ENCODE measurements at regions not wholly inside any gene's neighbourhood (a gene's known extent, or its start where the extent isn't known, plus 50 kb on each side); places are given as distances from the start of the nearest gene placed in this dataset.
"Not testable (repeated sequence)": the region's sequence is repeated elsewhere in the genome, so short reads cannot be mapped to it uniquely, and the experiment has no call there.

DNA sequence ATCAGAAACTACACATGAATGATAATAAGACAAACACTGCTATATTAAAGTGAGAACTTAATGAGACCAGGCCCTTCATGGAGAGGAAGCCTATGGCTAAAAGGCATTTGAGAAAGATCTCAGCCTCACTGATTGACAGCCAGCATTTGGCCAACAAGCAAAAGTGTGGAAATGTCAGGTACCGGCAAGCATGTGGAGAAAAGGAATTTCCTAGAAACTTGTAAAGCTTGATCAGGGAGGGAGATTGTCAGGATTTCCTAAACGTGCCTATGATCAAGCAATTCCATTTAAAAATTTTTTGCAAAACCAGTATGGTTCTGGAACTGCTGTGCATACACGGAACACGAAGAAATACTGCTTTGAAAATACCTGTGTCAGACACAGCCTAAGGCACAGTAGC is 220.3 kb upstream of the ATP10A start:
- no peak for DNase-seq (ENCODE audit: low spot score)
- no peak for FAIRE-seq

DNA sequence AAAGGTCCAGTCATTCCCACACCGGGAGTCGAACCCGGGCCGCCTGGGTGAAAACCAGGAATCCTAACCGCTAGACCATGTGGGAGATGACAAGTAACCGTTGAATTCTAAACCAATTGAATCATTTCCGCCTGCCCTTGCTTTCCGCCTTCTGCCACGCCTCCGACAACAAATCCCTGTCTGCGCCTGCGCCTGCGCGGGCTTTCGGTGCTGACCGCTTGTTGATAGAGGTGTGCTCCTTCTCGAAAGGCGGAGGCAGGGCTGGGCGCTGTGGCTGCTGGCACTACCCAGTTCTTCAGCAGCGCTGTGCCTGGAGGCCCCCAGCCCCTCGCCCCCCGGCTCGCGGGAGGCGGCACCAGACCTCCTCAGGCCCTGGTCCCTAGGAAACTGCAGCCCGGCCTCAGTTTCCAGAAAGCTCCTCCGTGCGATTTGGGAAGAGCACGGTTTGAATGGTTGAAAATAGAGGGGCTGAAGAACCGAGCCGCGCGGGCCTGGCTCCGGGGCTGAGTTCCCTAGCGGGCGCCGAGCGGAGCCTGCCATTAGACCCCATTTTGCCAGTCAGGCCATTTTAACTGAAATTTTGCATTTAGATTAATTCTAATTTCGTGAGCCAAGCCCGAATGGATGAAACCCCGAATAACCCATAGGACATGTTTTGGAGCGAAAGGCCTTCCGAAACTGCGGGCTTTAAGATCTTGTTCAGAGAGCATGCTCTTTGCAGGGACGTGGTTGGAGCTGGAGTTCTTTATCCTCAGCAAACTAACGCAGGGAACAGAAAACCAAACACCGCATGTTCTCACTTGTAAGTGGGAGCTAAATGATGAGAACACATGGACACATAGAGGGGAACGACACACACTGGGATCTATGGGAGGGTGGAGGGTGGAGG is 219.3 kb upstream of the ATP10A start:
- FAIRE-seq = peak; percentile 96

DNA sequence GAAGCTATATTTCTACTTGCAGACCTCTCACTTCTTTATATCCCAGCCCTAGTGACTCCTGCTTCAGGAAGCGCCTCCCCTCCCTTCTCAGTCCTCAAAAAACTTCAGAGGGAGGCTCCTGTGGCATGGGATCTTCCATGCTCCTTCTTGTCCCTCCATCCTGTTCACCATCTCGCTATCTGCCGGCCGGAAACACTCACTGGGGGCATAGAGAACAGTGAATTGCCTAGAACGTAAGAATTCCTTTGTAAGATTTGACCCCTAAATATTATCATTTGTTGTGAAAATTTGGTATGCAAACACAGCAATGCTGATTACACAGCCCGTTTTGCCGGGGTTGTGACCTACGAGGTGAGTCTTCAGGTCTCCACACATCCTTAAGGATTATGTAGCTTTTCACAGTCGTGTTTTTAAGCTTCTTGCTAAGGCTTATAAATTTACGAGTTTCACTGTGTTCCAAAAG is 218.7 kb upstream of the ATP10A start:
- DNase-seq (ENCODE audit: low spot score) (peak; percentile 39), FAIRE-seq (no peak)

More for the DNA sequence above, 219.3 kb upstream of the ATP10A start:
- DNase-seq (ENCODE audit: low spot score) = peak; percentile 97

DNA sequence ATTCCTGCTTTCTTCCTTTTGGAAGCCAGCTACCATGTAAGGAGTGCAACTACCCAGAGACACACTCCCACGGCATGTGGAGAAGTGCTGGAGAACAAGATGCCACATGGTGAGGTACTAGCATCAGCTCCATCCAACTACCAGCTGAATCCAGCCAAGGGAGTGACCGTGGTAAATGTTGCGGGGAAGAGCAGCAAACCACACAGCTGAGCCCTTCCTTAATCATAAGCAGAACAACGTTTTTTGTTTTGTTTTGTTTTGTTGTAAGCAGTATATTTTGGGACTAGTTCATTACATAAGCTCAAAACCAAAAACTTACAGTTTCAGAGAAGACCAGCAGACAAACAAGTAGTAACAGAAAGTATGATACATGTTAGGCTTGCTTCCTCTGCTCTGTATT is 212.6 kb upstream of the ATP10A start:
- DNase-seq (ENCODE audit: low spot score) (no peak), FAIRE-seq (no peak)

DNA sequence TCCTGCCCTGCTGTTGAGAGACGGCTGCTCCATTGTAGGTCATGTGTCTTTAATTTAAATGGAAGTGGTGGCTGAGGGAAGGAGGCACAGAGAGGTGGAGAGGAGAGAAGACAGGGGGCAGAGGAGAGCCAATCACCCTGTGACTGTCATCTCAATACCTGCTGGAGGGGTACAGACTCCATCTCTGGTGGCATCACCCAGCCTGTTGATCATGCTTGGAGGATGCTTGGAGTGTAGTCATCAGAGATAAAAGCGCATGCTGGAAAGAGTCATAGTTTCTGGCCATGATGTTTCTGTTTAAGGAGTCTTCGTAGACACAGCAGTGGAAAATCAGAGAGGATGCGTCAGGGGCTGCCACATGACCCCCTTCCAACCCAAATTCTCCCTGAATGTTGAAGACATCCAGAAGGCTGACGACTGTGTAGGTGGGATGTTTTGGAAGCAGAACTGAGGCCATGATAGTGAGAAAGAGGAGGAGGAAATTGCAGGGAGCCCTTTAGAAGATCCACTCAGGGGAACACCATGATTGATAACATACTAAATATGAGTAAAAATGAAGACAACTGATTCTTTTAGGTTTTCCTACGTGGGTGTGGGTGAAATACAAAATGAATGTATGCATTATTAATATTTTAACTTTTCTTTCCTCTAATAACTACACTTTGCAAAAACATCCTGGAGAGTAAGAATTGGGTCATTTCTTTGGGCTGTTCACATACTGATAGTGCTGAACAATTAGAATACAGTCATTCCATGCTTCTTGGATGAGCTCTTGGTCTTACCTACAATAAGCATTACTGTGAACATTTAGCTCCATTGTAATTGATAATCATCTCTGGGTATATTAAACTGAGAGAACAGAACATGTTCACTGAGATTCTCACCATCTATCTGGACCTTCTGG is 210.6 kb upstream of the ATP10A start:
- DNase-seq (ENCODE audit: low spot score) (no peak), FAIRE-seq (no peak)

DNA sequence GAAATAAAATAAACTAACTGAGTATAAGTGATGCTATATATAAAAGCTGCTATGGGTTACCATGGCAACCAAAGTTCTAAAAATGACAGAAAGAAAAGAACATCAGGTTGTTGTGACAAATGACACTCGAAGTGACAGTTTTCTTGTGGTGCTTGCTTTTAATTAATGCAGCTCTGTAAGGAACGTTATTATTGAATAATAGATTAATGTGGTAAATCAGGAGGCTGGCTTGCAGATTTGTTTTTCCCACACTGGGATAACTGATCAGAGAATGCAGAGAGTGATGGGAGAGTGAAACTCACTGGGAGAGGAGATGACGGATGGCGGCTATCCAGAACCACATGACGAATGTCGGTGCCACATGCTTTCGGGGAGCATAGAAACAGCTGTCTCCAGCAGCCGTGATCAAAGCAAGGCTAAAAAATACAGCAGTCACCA is 207.0 kb upstream of the ATP10A start:
- DNase-seq (ENCODE audit: low spot score) = no peak
- no peak for FAIRE-seq

DNA sequence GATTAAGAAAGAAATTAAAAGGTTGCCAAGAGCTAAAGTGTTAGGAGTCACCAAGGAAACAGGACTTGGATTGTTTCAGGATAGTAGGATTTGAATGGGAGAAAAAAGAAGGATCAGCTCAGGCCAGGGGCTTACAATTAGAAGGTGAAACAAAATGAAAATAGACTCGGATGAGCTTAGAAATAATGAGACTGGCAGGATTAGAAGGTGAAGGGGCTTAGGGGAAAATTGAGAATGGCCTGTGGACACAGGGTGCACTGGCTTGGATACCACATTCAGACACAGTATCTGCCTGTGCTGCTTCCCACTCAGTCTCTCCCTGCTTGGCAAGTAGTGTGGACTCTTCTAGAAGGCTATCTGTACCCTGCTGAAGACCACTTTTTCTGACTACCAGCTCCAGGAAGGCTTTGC is 206.1 kb upstream of the ATP10A start:
- FAIRE-seq = no peak

DNA sequence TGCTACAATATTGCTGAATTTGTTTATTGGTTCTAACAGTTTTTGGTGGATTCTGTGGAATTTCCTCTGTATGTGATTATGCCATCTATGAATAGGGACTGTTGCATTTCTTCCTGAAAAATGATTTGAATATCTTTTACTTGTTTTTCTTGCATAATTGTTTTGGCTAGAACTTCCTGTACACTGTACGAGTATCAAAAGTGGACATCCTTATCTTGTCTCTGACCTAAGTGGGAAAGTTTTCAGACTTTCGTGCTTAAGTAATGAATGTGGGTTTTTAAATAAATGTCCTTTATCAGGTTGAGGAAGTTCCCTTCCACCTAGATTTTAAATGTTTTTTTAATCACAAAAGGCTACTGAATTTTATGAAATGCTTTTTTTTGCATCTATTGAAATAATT is 203.8 kb upstream of the ATP10A start:
- FAIRE-seq (no peak), DNase-seq (ENCODE audit: low spot score) (no peak)

More for the DNA sequence above, 206.1 kb upstream of the ATP10A start:
- DNase-seq (ENCODE audit: low spot score) = no peak

DNA sequence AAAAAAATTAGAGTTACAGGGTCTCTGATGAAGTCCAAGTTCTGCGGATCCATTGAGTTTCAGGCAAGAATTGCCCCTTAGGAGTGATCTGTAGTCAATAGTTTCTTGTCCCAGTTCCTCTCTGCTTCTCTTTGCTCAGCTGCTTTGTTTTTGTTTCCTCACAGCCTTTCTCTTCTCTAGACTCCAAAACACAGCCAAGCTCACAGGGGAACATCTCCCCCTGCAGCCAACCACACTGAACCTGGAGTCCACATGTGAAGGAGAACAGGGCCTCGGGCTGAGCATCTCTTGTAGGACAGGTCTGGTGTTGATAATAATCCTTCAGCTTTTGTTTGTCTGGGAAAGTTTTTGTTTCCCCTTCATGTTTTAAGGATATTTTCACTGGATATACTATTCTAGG is 202.6 kb upstream of the ATP10A start:
- no peak for DNase-seq (ENCODE audit: low spot score)
- no peak for FAIRE-seq

DNA sequence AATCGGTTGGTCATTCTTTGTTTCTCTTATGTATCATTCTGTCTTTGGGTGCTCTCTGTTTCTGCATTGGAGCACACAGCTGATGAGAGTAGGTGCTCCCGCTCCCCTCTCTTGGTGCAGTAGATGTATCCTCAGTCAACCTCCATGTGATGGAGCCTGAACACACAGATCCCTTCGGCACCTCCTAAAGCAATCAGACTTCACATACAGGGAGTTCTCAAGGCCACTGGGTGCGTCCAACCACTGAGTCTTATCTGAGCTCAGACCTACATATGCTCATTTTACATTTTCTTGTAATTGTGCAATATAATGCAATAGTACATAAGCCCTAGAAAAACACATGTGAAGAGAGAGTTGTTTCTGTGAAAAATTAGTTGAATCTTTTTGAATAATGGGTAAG is 198.1 kb upstream of the ATP10A start:
- no peak for FAIRE-seq
- no peak for DNase-seq (ENCODE audit: low spot score)

DNA sequence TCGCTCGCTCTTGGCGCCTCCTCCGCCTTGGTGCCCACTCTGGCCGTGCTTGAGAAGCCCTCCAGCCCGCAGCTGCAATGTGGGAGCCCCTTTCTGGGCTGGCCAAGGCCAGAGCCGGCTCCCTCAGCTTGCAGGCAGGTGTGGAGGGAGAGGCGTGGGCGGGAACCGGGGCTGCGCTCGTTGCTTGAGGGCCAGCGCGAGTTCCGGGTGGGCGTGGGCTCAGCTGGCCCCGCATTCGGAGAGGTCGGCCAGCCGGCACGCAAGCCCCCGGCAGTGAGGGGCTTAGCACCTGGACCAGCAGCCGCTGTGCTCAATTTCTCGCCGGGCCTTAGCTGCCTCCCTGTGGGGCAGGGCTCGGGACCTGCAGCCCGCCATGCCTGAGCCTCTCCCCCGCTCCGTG is 193.6 kb upstream of the ATP10A start:
- FAIRE-seq; DNase-seq (ENCODE audit: low spot score): not testable (repeated sequence)

DNA sequence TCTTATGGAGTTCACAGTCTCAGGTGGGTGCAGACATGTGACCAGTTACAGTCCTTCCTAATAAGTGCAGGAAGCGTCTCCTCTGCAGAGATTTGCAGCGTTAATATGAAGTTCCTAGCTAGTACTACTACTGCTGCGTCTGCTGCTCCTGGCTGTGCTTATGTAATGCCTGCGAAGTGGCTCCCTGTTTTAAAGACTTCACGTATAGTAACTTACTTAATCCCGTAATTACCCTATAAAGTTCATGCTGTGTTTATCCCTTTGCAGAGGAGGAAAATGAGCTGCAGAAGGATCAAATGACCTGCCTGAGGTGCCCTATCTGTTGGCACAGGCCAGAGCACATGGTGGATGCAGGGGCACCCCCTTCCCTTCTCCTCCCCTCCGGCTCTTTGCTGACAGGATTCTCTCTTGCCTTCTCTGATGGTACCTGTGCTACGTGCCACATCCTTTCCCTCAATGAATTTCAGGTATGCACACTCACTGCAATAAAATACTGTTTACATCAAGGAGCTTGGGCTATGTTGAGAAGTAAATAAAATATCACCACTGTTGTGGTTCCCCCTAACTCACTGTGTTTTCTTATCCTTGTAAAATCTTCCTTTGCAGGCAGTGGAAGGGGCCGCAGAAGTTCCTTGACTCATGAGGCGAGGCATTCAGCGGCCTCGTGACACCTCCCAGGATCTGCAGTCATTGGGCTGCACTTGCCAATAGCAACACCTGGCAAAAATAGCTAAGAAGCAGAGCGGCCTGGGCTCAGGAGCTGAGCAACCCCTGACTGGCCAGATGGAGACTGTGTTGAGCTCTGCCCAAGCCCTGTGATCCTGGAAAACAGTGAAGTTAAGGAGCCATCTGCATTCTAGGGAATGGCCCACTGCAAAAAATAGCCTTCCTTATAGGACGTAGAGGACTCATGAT is 188.9 kb upstream of the ATP10A start:
- FAIRE-seq = no peak

DNA sequence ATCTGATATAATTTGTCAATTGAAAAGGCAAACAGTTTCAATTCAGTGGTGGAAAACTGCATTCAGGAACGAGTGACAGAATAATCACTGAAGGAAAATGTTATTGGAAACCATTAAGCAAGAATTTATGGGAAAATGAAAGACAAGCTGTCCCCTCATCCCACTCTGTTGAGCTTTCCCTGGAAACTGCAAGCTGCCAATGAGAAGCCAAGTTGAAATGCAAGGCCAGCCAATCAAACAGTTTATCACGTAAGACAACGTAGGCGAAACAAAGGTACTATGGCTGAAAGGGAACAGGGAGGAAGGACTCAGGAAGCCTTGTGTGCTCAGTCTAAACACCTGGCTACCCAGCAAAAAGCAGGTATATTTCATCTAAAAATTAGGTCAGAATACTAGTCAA is 187.9 kb upstream of the ATP10A start:
- FAIRE-seq = no peak
- DNase-seq (ENCODE audit: low spot score) = no peak

More for the DNA sequence above, 188.9 kb upstream of the ATP10A start:
- no peak for DNase-seq (ENCODE audit: low spot score)

DNA sequence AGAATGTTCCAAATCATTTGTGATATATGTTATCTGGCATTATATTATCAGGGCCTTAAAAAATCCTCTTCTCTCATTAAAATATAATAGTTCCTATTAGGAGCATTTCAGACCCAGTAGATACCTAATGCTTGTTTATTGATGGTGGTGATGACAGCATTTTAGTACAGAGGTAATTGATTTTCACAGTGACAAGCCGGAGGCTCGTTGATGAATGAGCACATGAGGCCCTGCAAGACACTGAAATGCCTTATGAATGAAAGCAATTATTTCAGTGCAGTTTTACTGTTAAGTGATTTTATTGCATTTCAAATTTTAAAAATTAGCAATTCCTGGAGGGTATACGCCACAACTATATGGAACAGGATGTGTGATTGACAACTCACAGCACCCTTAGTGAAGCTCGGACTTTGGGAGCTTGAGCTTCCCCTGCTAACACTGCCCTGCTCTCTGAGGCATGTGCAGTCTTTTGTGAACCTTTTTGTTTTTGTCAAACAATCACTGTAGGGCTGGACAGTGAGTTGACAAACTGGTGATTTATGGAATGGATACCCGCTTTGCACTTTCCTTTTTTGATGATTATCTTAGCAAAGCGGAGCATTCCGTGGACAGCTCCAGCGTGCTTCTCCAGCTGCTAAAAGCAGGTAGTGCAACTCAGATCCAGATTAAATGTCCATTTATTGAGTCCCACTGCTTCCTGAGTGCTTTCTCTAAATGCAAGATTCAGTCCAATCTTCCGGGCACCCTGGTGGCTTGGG is 187.0 kb upstream of the ATP10A start:
- FAIRE-seq = no peak

DNA sequence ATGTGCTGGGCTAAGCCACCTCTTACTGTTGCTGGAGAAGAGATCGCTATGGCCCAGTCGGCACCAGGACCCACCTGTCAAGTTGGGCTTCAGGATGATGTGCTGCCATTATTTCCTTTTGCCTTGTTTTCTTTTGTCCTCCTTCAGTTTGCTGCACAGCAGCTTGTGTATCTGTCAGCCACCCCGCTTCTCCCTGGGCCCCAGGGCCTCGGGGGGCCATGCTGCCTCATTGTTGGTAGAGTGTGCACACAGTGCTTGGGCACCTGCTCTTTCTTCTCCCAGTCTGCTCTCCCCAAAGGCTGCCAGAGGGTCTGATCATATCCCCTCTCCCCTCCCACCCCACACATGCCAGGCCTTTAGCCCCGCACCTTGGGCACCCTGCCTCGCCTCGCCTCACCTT is 185.5 kb upstream of the ATP10A start:
- DNase-seq (ENCODE audit: low spot score) (no peak), FAIRE-seq (no peak)

More for the DNA sequence above, 187.0 kb upstream of the ATP10A start:
- DNase-seq (ENCODE audit: low spot score) = no peak

DNA sequence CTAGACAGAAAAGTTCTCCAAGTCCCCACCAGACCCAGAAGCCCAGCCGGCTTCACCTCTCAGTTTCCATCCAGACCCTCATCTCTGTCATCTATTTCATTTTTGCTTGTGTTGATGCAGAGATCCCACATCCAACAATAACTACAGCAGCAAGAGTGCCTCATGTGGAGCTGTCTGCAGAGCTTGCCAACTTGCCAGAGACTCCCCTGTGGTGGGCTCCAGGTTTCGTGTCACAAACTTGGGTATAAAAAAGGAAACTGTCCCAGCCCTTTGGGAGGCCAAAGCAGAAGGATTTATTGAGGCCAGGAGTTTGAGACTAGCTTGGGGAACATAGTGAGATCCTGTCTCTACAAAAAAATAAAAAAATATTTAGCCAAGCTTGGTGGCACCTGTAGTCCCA is 182.4 kb upstream of the ATP10A start:
- FAIRE-seq (no peak), DNase-seq (ENCODE audit: low spot score) (no peak)

DNA sequence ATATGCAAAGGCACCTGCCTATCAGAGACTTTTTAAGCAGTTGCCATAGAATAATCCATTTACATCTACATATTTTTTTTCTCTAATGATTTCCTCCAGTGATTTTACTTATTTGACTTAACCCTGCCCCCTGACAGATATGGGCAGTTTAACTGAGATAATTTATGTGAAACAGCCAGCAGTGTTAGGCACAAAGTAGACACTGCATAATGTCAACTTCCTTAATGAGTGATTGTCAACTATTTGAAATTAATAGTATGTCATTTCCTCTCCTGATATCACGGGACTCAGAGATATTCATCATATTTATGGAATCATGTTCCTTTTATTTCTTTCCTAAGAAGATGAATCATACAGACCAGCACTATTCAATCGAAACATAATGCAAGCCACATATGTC is 179.9 kb upstream of the ATP10A start:
- FAIRE-seq (no peak), DNase-seq (ENCODE audit: low spot score) (no peak)

DNA sequence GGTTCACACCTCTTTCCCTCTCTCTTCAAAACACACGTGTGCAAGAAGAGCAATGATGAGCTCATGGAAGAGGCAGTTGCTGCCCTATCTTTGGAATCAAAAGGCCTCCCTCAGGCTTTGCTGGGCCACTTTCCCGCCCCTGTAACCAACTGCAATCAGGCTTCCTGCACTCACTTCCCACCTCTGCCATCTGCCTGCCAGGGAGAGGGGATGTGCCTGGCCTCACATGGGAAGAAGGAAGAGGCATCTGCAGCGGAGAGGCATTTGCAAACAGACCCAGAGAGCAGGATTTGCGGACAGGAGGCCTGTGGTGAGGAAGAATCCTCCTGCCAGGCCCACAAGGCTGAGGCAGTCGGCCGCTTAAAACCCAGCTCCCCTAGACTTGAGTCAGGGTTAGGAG is 175.6 kb upstream of the ATP10A start:
- FAIRE-seq (no peak), DNase-seq (ENCODE audit: low spot score) (no peak)

DNA sequence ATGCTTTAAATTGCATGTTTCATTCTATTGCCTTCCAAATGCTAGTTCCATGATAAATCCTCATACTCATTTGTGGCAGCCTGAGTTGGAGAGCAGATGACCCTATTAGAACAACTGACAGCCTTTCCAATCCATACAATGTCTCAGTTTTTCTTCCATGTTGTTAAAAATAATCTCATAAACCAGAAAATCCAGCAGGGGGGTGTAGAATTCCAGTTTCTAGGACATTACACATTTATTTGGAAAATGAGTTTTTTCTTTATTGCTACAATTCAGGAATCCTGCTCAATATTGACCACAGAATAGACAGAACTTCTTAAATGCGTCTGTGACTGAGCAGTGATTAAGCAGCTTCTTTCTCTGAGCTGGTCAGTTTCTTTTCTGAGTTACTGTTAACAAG is 174.2 kb upstream of the ATP10A start:
- FAIRE-seq = no peak

DNA sequence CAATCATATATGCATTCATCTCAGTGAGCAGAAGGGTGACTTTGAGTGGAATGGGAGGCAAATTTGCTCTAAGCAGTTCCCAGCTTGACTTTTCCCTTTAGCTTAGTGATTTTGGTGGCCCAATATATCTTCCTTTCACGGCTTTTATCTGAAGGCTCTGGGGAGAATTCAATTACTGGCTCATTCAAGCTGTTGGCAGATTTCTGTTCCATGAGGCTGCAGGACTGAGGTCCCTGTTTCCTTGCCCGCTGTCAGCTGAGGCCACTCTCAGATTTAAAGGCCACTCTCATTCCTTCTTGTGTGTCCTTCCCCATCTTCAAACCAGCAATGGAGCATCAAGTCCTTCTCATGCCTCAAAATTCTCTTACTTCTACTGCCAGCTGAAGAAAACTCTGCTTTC is 170.4 kb upstream of the ATP10A start:
- FAIRE-seq (peak; percentile 62), DNase-seq (ENCODE audit: low spot score) (no peak)

More for the DNA sequence above, 174.2 kb upstream of the ATP10A start:
- DNase-seq (ENCODE audit: low spot score) = no peak

Measured in urothelium cell line (cell line).